Upper lobe of left lung (tissue), 6 donors: ENCODE measurements at regions not wholly inside any gene's neighbourhood (a gene's known extent, or its start where the extent isn't known, plus 50 kb on each side); places are given as distances from the start of the nearest gene placed in this dataset.

ENCODE experiments used
- ATAC-seq, 2 donors: fragments of 200-7000 bp; cut with Tn5 transposase; one replicate each; pipeline ENCODE4 v1.9.1; 2022; ENCODE audit warnings: mild to moderate bottlenecking in 2 of 2, moderate library complexity in 2 of 2; ENCODE audit not compliant: low FRiP score in 2 of 2
- DNase-seq, 2 donors: peaks; one replicate each; pipeline ENCODE4 v3.0.0-alpha.2; 2019 to 2020
- H3K27ac ChIP-seq, 4 donors: fragments of 200-600 bp; sonication (generic); one replicate each; pipeline ENCODE4 v1.5.1; 2016 to 2019
- H3K27me3 ChIP-seq, 4 donors: fragments of 200-600 bp; sonication (generic); one replicate each; pipeline ENCODE4 v1.5.1; 2017 to 2019
- H3K36me3 ChIP-seq, 4 donors: fragments of 200-600 bp; sonication (generic); one replicate each; pipeline ENCODE4 v1.5.1; 2016 to 2019
- H3K4me1 ChIP-seq, 4 donors: fragments of 200-600 bp; sonication (generic); one replicate each; pipeline ENCODE4 v1.5.1; 2018 to 2019
- H3K4me3 ChIP-seq, 4 donors: fragments of 200-600 bp; sonication (generic); one replicate each; pipeline ENCODE4 v1.5.1; 2017 to 2019; ENCODE audit warnings: mild to moderate bottlenecking in 2 of 4, moderate library complexity in 1 of 4
- H3K9me3 ChIP-seq, 4 donors: fragments of 200-600 bp; sonication (generic); one replicate each; pipeline ENCODE4 v1.5.1; 2018 to 2019
- CTCF ChIP-seq, 6 experiments: fragments of 450-650 bp in 4 of 6; fragments of 200-600 bp in 2 of 6; sonication (generic) in 2 of 6; IDR thresholded peaks; one replicate each; pipeline ENCODE4 v1.5.1; 2016 to 2019; ENCODE audit warnings: antibody characterized with exemption in 6 of 6
- EP300 ChIP-seq, 4 donors: sonication (generic); formaldehyde crosslinking; IDR thresholded peaks; one replicate each; pipeline ENCODE4 v1.5.1; 2017; ENCODE audit warnings: antibody characterized with exemption in 4 of 4, control low read depth in 2 of 4
- POLR2A ChIP-seq, 4 donors: fragments of 450-650 bp; IDR thresholded peaks; one replicate each; pipeline ENCODE4 v1.5.1; 2016 to 2017; ENCODE audit warnings: antibody characterized with exemption in 4 of 4, mild to moderate bottlenecking in 2 of 4
- POLR2AphosphoS5 ChIP-seq, 2 donors: sonication (generic); formaldehyde crosslinking; IDR thresholded peaks; one replicate each; pipeline ENCODE4 v1.5.1; 2017; ENCODE audit warnings: antibody characterized with exemption in 2 of 2
- WGBS, 2 donors: methylation state at CpG; one replicate each; pipeline ENCODE4 v1.1.5; 2017 to 2018; 5-methylcytosine and 5-hydroxymethylcytosine counted together
- donor health status: DM: no; HTN: no; CAD: no; lungs with moderate emphysema.
- donor health status: DM: no; HTN: yes; CAD: no; lungs with severe emphysema.

GRCh38 chr12:113622410-113622809, 150.7 kb upstream of the LHX5 start:
- Histone ChIP-seq H3K27me3 (no peaks in the 10 kb centered on the region), H3K36me3 (no peaks in the 10 kb centered on the region), H3K4me1 (no peaks in the 10 kb centered on the region), H3K27ac (no peak overlapping the region), H3K9me3 (peaks cover 11 to 23% (median 13%) of the 10 kb centered on the region in 4 donors), H3K4me3 (no peak overlapping the region)
- DNase-seq (no peak), ATAC-seq (no peak)
- TF ChIP-seq POLR2AphosphoS5 (IDR thresholded peaks at IDR 0.05) (no peak), EP300 (IDR thresholded peaks at IDR 0.05) (no peak), POLR2A (IDR thresholded peaks at IDR 0.05) (no peak), CTCF (IDR thresholded peaks at IDR 0.05) (no peak)
- WGBS, 2 donors, result 61 to 68% methylated on average over 10 of the region's 10 CpGs

GRCh38 chr12:113620437-113620976, 148.8 kb upstream of the LHX5 start:
- 69 to 73% methylated on average over 6 of the region's 6 CpGs for WGBS, 2 donors
- no peaks in the 10 kb centered on the region for H3K4me1 ChIP-seq
- H3K9me3 ChIP-seq, result peaks cover 4 to 10% (median 7%) of the 10 kb centered on the region in 4 donors
- H3K4me3 ChIP-seq, result no peak overlapping the region
- DNase-seq (no peak), ATAC-seq (no peak)
- no peaks in the 10 kb centered on the region for H3K27me3 ChIP-seq
- no peak overlapping the region for H3K27ac ChIP-seq
- no peaks in the 10 kb centered on the region for H3K36me3 ChIP-seq
- TF ChIP-seq POLR2A (IDR thresholded peaks at IDR 0.05), result no peak
- no peak for TF ChIP-seq POLR2AphosphoS5 (IDR thresholded peaks at IDR 0.05)
- TF ChIP-seq EP300 (IDR thresholded peaks at IDR 0.05), result no peak
- TF ChIP-seq CTCF (IDR thresholded peaks at IDR 0.05), result no peak

- TF ChIP-seq POLR2AphosphoS5 (IDR thresholded peaks at IDR 0.05) (no peak), POLR2A (IDR thresholded peaks at IDR 0.05) (no peak), EP300 (IDR thresholded peaks at IDR 0.05) (no peak), CTCF (IDR thresholded peaks at IDR 0.05) (no peak)
- H3K4me1 ChIP-seq, result no peaks in the 10 kb centered on the region
- H3K36me3 ChIP-seq, result no peaks in the 10 kb centered on the region
- no peak overlapping the region for H3K27ac ChIP-seq
- ATAC-seq, result no peak
- H3K9me3 ChIP-seq, result no peaks in the 10 kb centered on the region
- 22 to 24% methylated on average over 5 of the region's 5 CpGs for WGBS, 2 donors
- DNase-seq, result no peak
- no peaks in the 10 kb centered on the region for H3K27me3 ChIP-seq
- H3K4me3 ChIP-seq, result no peak overlapping the region
These were observed 147.5 kb upstream of the LHX5 start for GRCh38 chr12:113619202-113619601.

- H3K4me3 ChIP-seq, result no peak overlapping the region
- no peaks in the 10 kb centered on the region for H3K36me3 ChIP-seq
- no peaks in the 10 kb centered on the region for H3K9me3 ChIP-seq
- H3K27me3 ChIP-seq, result peaks cover 0 to 13% (median 4%) of the 10 kb centered on the region in 4 donors
- 84 to 86% methylated on average over 2 of the region's 2 CpGs for WGBS, 2 donors
- no peaks in the 10 kb centered on the region for H3K4me1 ChIP-seq
- TF ChIP-seq CTCF (IDR thresholded peaks at IDR 0.05) (no peak), POLR2AphosphoS5 (IDR thresholded peaks at IDR 0.05) (no peak), EP300 (IDR thresholded peaks at IDR 0.05) (no peak), POLR2A (IDR thresholded peaks at IDR 0.05) (no peak)
- ATAC-seq, result no peak
- H3K27ac ChIP-seq, result no peak overlapping the region
- no peak for DNase-seq
These were observed 141.7 kb upstream of the LHX5 start for GRCh38 chr12:113613414-113613813.

GRCh38 chr12:113612793-113613192, 141.1 kb upstream of the LHX5 start:
- ATAC-seq (no peak), DNase-seq (no peak)
- Histone ChIP-seq H3K27me3 (peaks cover 0 to 13% (median 4%) of the 10 kb centered on the region in 4 donors), H3K36me3 (no peaks in the 10 kb centered on the region), H3K27ac (no peak overlapping the region), H3K4me1 (no peaks in the 10 kb centered on the region), H3K4me3 (no peak overlapping the region), H3K9me3 (no peaks in the 10 kb centered on the region)
- WGBS, 2 donors, result 36 to 41% methylated on average over 3 of the region's 3 CpGs
- TF ChIP-seq POLR2AphosphoS5 (IDR thresholded peaks at IDR 0.05) (no peak), CTCF (IDR thresholded peaks at IDR 0.05) (no peak)
